ENCODE measurements at regions not wholly inside any gene's neighbourhood (a gene's known extent, or its start where the extent isn't known, plus 50 kb on each side); places are given as distances from the start of the nearest gene placed in this dataset.
"Not testable (repeated sequence)": the region's sequence is repeated elsewhere in the genome, so short reads cannot be mapped to it uniquely, and the experiment has no call there.

GRCh38 chr10:47145290-47145934 is 154.6 kb upstream of the GDF10 start:
- no peak for DNase-seq

- no peak for DNase-seq
Measured at GRCh38 chr10:47146572-47146971, 153.4 kb upstream of the GDF10 start.

GRCh38 chr10:47147186-47147585 is 152.8 kb upstream of the GDF10 start:
- DNase-seq: no peak

GRCh38 chr10:47150581-47150980 is 149.4 kb upstream of the GDF10 start:
- no peak for DNase-seq

GRCh38 chr10:47151920-47152319 is 148.1 kb upstream of the GDF10 start:
- DNase-seq: no peak

- DNase-seq: no peak
Measured at GRCh38 chr10:47152861-47153349, 147.1 kb upstream of the GDF10 start.

- DNase-seq: no peak
Measured at GRCh38 chr10:47154762-47155161, 145.2 kb upstream of the GDF10 start.

- DNase-seq: no peak
Measured at GRCh38 chr10:47156873-47157272, 143.1 kb upstream of the GDF10 start.

- no peak for DNase-seq
Measured at GRCh38 chr10:47158116-47159071, 141.6 kb upstream of the GDF10 start.

- no peak for DNase-seq
Measured at GRCh38 chr10:47159361-47160260, 140.4 kb upstream of the GDF10 start.

- no peak for DNase-seq
Measured at GRCh38 chr10:47160261-47160908, 139.6 kb upstream of the GDF10 start.

GRCh38 chr10:47160967-47161366 is 139.0 kb upstream of the GDF10 start:
- DNase-seq: no peak

- no peak for DNase-seq
Measured at GRCh38 chr10:47161465-47161864, 138.5 kb upstream of the GDF10 start.

- no peak for DNase-seq
Measured at GRCh38 chr10:47164126-47164799, 135.7 kb upstream of the GDF10 start.

GRCh38 chr10:47164800-47165128 is 135.2 kb upstream of the GDF10 start:
- no peak for DNase-seq

- DNase-seq: peak; percentile 5
Measured at GRCh38 chr10:47165168-47165710, 134.8 kb upstream of the GDF10 start.

- peak; percentile 39 for DNase-seq
Measured at GRCh38 chr10:47165711-47166404, 134.1 kb upstream of the GDF10 start.

GRCh38 chr10:47166405-47166777 is 133.6 kb upstream of the GDF10 start:
- DNase-seq: no peak

GRCh38 chr10:47166808-47167581 is 133.0 kb upstream of the GDF10 start:
- DNase-seq: not testable (repeated sequence)

GRCh38 chr10:47167591-47167990 is 132.4 kb upstream of the GDF10 start:
- no peak for DNase-seq

Data from central memory CD4-positive, alpha-beta T cell (primary cell).